Glutamatergic neuron (in vitro differentiated cells): ENCODE measurements at regions not wholly inside any gene's neighbourhood (a gene's known extent, or its start where the extent isn't known, plus 50 kb on each side); places are given as distances from the start of the nearest gene placed in this dataset.

Experiments used
- DNase-seq: peaks from one replicate; pipeline ENCODE4 v3.0.0; 2022
- H3K27ac Mint-ChIP-seq: one replicate; pipeline ENCODE4 v1.8.0; 2020; ENCODE audit warnings: mild to moderate bottlenecking, mixed read lengths, inconsistent platforms; ENCODE audit not compliant: unreplicated experiment
- H3K27me3 Mint-ChIP-seq: one replicate; pipeline ENCODE4 v1.8.0; 2020; ENCODE audit warnings: mild to moderate bottlenecking, moderate library complexity, mixed read lengths, inconsistent platforms; ENCODE audit not compliant: unreplicated experiment
- H3K36me3 Mint-ChIP-seq: one replicate; pipeline ENCODE4 v1.8.0; 2020; ENCODE audit warnings: mild to moderate bottlenecking, mixed read lengths, inconsistent platforms; ENCODE audit not compliant: unreplicated experiment
- H3K4me1 Mint-ChIP-seq: one replicate; pipeline ENCODE4 v1.8.0; 2020; ENCODE audit warnings: mild to moderate bottlenecking, low read depth, mixed read lengths, inconsistent platforms; ENCODE audit not compliant: unreplicated experiment
- H3K4me3 Mint-ChIP-seq: one replicate; pipeline ENCODE4 v1.8.0; 2020; ENCODE audit warnings: mild to moderate bottlenecking, mixed read lengths, inconsistent platforms; ENCODE audit not compliant: unreplicated experiment
- H3K9me3 Mint-ChIP-seq: one replicate; pipeline ENCODE4 v1.8.0; 2020; ENCODE audit warnings: mild to moderate bottlenecking, moderate library complexity, mixed read lengths, inconsistent platforms; ENCODE audit not compliant: unreplicated experiment
- CTCF ChIP-seq: fragments of 200-600 bp; sonication (generic); IDR thresholded peaks from one replicate; pipeline ENCODE4 v1.5.0; 2021; ENCODE audit not compliant: partially characterized antibody, unreplicated experiment

GRCh38 chr14:53692451-53692850 lies 264.2 kb downstream of the BMP4 start:
- TF ChIP-seq CTCF, result no peak
- Mint-ChIP-seq H3K9me3 (no peaks in the 10 kb centered on the region), H3K4me3 (no peak overlapping the region), H3K27me3 (no peaks in the 10 kb centered on the region), H3K4me1 (peaks cover 3% of the 10 kb centered on the region), H3K27ac (no peak overlapping the region), H3K36me3 (no peaks in the 10 kb centered on the region)
- DNase-seq, result no peak

GRCh38 chr14:53683229-53683628 lies 273.4 kb downstream of the BMP4 start:
- no peak for DNase-seq
- Mint-ChIP-seq H3K27ac (no peak overlapping the region), H3K9me3 (no peaks in the 10 kb centered on the region), H3K27me3 (no peaks in the 10 kb centered on the region), H3K36me3 (no peaks in the 10 kb centered on the region), H3K4me1 (no peaks in the 10 kb centered on the region), H3K4me3 (no peak overlapping the region)
- no peak for TF ChIP-seq CTCF

DNA sequence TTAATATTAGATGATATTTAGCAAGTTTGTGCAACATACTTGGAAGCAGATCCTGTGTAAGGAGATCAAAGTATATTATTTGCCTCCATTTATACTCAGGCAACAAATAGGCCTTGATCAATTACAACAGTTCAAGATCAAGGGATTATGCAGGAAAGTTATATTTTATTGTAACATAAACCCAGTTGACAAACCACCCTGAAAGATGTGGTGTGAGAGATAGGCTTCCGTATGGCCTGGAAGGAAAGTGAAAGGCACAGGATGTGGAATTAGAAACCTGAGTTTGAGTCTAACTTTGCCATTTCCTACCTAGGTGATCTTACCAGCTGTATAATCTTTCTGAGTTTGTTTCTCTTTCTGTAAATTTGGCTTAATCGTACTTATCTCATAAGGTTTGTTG lies 284.1 kb downstream of the BMP4 start:
- TF ChIP-seq CTCF, result no peak
- no peak for DNase-seq
- Mint-ChIP-seq H3K4me3 (no peak overlapping the region), H3K27me3 (no peaks in the 10 kb centered on the region), H3K36me3 (no peaks in the 10 kb centered on the region), H3K27ac (no peak overlapping the region), H3K9me3 (no peaks in the 10 kb centered on the region), H3K4me1 (no peaks in the 10 kb centered on the region)

DNA sequence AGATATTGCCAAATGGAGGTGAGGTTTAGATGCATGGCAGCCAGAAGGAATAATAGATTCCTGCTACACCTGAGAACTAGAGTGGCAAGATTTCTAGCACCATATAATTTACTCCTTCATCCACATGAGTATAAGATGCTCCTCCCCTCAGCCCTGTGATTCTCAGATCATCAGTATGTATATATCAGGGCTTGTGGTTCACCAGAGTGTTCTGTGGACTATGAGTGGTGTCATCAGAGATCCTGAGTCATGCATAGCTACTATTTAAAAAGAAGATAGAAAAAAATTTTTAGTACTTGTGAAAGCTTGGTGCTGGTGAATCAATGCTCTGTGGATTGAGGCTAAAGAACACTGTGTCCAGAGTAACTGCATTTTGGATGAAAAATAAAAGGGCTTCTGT lies 285.9 kb downstream of the BMP4 start:
- DNase-seq, result no peak
- no peaks in the 10 kb centered on the region for H3K27me3 Mint-ChIP-seq
- H3K27ac Mint-ChIP-seq, result no peak overlapping the region
- TF ChIP-seq CTCF, result no peak
- no peaks in the 10 kb centered on the region for H3K4me1 Mint-ChIP-seq
- no peak overlapping the region for H3K4me3 Mint-ChIP-seq
- no peaks in the 10 kb centered on the region for H3K36me3 Mint-ChIP-seq
- H3K9me3 Mint-ChIP-seq, result no peaks in the 10 kb centered on the region

DNA sequence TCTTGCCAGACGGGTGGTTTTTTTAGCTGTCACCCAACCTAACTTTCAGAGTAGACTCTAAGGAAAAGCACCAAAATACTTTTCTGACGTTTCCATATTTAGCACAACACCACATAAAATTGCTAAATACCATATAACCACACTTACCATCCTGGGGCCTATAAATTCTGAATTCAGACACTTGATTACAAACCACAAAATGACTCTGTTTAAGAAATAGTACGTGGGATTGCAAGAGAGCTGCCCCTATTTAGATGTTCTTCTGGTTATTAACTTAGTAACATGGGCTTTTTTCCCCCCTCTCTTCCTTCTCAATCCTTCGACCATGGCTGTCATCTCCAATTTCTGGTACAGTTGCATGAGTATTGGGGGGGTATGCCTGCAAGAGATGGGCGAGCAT lies 287.7 kb downstream of the BMP4 start:
- no peaks in the 10 kb centered on the region for H3K27me3 Mint-ChIP-seq
- H3K36me3 Mint-ChIP-seq, result no peaks in the 10 kb centered on the region
- no peak for DNase-seq
- peaks cover 5% of the 10 kb centered on the region for H3K4me1 Mint-ChIP-seq
- no peak overlapping the region for H3K4me3 Mint-ChIP-seq
- no peak overlapping the region for H3K27ac Mint-ChIP-seq
- TF ChIP-seq CTCF, result no peak
- no peaks in the 10 kb centered on the region for H3K9me3 Mint-ChIP-seq
